GM13976 (cell line): ENCODE measurements at regions not wholly inside any gene's neighbourhood (a gene's known extent, or its start where the extent isn't known, plus 50 kb on each side); places are given as distances from the start of the nearest gene placed in this dataset.

Source experiments
- DNase-seq: peaks from one replicate; pipeline ENCODE4 v3.0.0; 2012; ENCODE audit warnings: low spot score
- CTCF ChIP-seq: IDR thresholded peaks from 2 replicates; pipeline ENCODE4 v1.5.1; 2012; ENCODE audit warnings: borderline replicate concordance, mild to moderate bottlenecking; ENCODE audit not compliant: insufficient read depth; ENCODE audit errors: extremely low read depth, missing control alignments, control extremely low read depth
- in situ Hi-C: fragments of 300-500 bp; cut with MboI; formaldehyde crosslinking; loops from one replicate; pipeline ENCODE4 v1.12.0; 2022; ENCODE audit warnings: low sequenced_read_pairs, mixed read lengths, inconsistent platforms; ENCODE audit not compliant: unreplicated experiment

GRCh38 chr1:14320518-14320917 lies 278.0 kb upstream of the KAZN start:
- in situ Hi-C loops, result no loop called here
- DNase-seq, result no peak
- TF ChIP-seq CTCF, result no peak

GRCh38 chr1:14320986-14321385 lies 277.5 kb upstream of the KAZN start:
- no peak for TF ChIP-seq CTCF
- in situ Hi-C loops, result no loop called here

GRCh38 chr1:14321422-14321821 lies 277.1 kb upstream of the KAZN start:
- no peak for DNase-seq
- no peak for TF ChIP-seq CTCF
- in situ Hi-C loops, result no loop called here

More at GRCh38 chr1:14320986-14321385, 277.5 kb upstream of the KAZN start:
- DNase-seq, result no peak

DNA sequence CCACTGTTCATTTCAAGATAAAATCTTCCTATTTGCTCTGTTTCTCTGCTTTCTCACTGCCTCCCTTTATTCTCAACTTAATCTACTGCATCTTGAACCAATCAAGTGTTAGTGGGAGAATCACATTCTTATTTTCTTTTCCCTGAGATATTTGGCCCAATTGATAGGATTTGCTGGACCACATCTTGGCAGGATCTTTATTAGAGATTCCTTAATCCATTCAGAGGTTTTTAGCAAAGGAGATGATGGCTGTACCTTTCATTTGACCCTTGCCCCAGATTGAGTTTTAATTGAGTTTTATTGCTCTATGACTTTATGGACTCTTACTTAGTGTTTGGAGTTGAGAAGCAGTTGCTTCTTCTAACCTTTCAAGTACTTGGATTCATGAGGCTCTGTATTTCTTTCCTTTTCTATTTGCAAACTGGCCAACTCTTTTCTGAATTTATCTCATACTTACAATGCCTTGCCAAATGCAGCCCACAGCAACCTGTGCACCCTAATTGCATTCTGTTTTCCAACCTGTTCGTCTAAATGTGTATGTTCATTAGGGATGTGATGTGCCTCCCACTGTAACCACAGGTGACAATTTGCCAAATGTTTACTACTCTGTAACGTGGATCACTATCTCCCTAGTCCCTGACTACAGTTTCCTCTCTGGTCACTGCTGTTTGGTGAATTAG lies 274.8 kb upstream of the KAZN start:
- in situ Hi-C loops, result no loop called here
- TF ChIP-seq CTCF, result no peak
- DNase-seq, result no peak

GRCh38 chr1:14324248-14324630 lies 274.2 kb upstream of the KAZN start:
- no peak for TF ChIP-seq CTCF

DNA sequence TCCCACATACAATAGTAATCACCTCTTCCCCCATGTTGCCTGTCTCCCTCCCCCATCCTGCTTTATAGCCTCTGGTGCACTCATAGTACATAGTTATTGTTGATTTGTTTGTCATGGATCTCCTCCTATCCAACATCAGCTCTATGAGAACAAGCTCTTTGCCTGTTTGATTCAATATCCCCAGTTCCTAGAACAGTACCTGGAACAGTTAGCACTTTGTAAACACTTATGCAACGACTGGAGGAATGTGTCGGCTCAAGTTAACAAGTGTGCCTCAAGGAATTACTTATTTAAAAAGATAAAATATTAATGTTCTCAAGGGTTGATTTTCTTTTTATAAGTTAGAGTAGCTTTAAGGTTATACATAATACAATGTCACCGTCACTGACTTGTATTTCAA lies 271.6 kb upstream of the KAZN start:
- in situ Hi-C loops, result no loop called here
- no peak for TF ChIP-seq CTCF
- no peak for DNase-seq

More at GRCh38 chr1:14324248-14324630, 274.2 kb upstream of the KAZN start:
- in situ Hi-C loops, result no loop called here
- DNase-seq, result no peak
